ENCODE measurements at regions not wholly inside any gene's neighbourhood (a gene's known extent, or its start where the extent isn't known, plus 50 kb on each side); places are given as distances from the start of the nearest gene placed in this dataset.

DNA sequence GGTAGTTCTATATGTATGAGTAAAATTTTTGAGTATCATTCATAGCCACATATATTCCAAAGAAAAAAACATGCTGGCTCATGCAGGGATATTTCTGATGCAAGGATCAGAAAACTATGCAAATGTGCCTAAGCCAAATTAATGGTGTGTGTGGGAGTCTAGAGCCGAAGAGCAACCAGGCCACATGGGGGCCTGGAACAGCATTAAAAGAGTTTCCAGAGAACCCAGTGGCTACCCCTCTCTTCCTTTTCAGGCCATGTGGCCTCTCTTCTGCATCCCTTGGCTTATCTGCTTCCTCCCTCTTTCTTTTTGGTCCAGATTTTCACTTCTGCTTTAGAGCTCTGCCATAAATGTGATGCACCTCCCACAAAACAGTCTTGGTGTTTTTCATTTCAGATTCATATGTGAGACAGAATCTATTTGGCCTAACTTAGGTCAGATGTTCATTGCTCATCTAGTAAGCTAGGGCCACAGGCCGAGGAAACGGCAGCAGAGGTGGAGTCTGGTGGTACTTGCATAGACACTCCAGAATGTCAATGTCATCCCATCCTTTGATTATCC lies 300.0 kb downstream of the SH3GL2 start:
- TF ChIP-seq, protein P1, sequence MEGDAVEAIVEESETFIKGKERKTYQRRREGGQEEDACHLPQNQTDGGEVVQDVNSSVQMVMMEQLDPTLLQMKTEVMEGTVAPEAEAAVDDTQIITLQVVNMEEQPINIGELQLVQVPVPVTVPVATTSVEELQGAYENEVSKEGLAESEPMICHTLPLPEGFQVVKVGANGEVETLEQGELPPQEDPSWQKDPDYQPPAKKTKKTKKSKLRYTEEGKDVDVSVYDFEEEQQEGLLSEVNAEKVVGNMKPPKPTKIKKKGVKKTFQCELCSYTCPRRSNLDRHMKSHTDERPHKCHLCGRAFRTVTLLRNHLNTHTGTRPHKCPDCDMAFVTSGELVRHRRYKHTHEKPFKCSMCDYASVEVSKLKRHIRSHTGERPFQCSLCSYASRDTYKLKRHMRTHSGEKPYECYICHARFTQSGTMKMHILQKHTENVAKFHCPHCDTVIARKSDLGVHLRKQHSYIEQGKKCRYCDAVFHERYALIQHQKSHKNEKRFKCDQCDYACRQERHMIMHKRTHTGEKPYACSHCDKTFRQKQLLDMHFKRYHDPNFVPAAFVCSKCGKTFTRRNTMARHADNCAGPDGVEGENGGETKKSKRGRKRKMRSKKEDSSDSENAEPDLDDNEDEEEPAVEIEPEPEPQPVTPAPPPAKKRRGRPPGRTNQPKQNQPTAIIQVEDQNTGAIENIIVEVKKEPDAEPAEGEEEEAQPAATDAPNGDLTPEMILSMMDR (conservative IDR thresholded peaks at IDR 0.05) = no peak
- Histone ChIP-seq H3K27ac (ENCODE audit: insufficient read length, low read depth, low read length) (no peak overlapping the region), H3K4ac (ENCODE audit: low read depth, low read length) (no peak overlapping the region), H3K79me2 (ENCODE audit: insufficient read depth, low read length) (no peaks in the 10 kb centered on the region), H3K4me1 (ENCODE audit: insufficient read depth, low read length) (no peaks in the 10 kb centered on the region; the same call in 1 of the 2 replicates), H3K27me3 (ENCODE audit: insufficient read depth, low read length) (no peaks in the 10 kb centered on the region), H4K91ac (ENCODE audit: insufficient read length, low read depth, low read length) (peak overlapping the region; percentile 8), H3K56ac (ENCODE audit: insufficient read length, low read depth, low read length) (no peak overlapping the region), H2BK120ac (ENCODE audit: low read depth, low read length, poor library complexity, severe bottlenecking) (no peak overlapping the region), H2AK5ac (ENCODE audit: insufficient read length, low read length) (no peak overlapping the region), H3K23me2 (ENCODE audit: insufficient read length, low read depth, low read length, poor library complexity, severe bottlenecking) (no peaks in the 10 kb centered on the region), H4K5ac (ENCODE audit: insufficient read length, low read depth, low read length) (no peak overlapping the region), H2BK5ac (ENCODE audit: insufficient read length, low read length) (no peak overlapping the region), H3K79me1 (ENCODE audit: insufficient read depth, low read depth, low read length, poor library complexity, severe bottlenecking) (no peaks in the 10 kb centered on the region), H3K9ac (ENCODE audit: extremely low read depth, insufficient read length, low read length) (no peak overlapping the region), H2BK12ac (ENCODE audit: insufficient read length, low read depth, low read length) (no peak overlapping the region), H3K4me2 (ENCODE audit: insufficient read depth, insufficient read length, low read length) (no peak overlapping the region), H3K14ac (ENCODE audit: insufficient read depth, low read length) (no peak overlapping the region), H2AFZ (ENCODE audit: low read length) (no peak overlapping the region), H4K20me1 (ENCODE audit: control insufficient read depth, insufficient read depth, insufficient read length) (no peaks in the 10 kb centered on the region), H3K18ac (ENCODE audit: insufficient read length, low read depth, low read length) (no peak overlapping the region), H3K9me3 (ENCODE audit: control insufficient read depth, low read depth, low read length) (no peaks in the 10 kb centered on the region), H4K8ac (replicated peaks; ENCODE audit: insufficient read length, low read depth, low read length) (no peak overlapping the region), H3K23ac (ENCODE audit: insufficient read length, low read depth, low read length) (no peak overlapping the region), H2BK15ac (ENCODE audit: low read depth, low read length) (no peak overlapping the region), H2BK20ac (ENCODE audit: low read depth, low read length, poor library complexity, severe bottlenecking) (no peak overlapping the region), H3T11ph (ENCODE audit: low read length) (no peak overlapping the region)
- Mint-ChIP-seq H3K4me1 (peaks cover 3 to 8% of the 10 kb centered on the region in 2 experiments), H3K4me3 (no peak overlapping the region), H3K9me3 (peaks cover 2 to 4% of the 10 kb centered on the region in 2 experiments; a peak in 3 of 5 replicates), H3K27me3 (ENCODE audit: low read depth) (no peaks in the 10 kb centered on the region), H3K36me3 (ENCODE audit: insufficient read depth in 1 of 3, low read depth in 3 of 3) (peaks cover 0 to 3% (median 0%) of the 10 kb centered on the region in 3 experiments; a peak in 3 of 7 replicates), H3K27ac (no peak overlapping the region)
- WGBS (ENCODE audit: extremely low coverage, insufficient read length, low lambda C conversion rate) = no CpG with 5 or more reads among the region's 3 CpGs
- no peak for DNase-seq
